GM08714 (cell line): ENCODE measurements at regions not wholly inside any gene's neighbourhood (a gene's known extent, or its start where the extent isn't known, plus 50 kb on each side); places are given as distances from the start of the nearest gene placed in this dataset.
"Not testable (repeated sequence)": the region's sequence is repeated elsewhere in the genome, so short reads cannot be mapped to it uniquely, and the experiment has no call there.

ENCODE experiments used
- H3K4me3 ChIP-seq: fragments of 200-500 bp; sonication (Bioruptor generic); 2 replicates; pipeline ENCODE4 v1.5.1; 2014; ENCODE audit warnings: mild to moderate bottlenecking, low read length, inconsistent platforms
- ZNF274 ChIP-seq: IDR thresholded peaks from 2 replicates; pipeline ENCODE4 v1.6.1; 2012; ENCODE audit warnings: mild to moderate bottlenecking, low read depth, low read length

DNA sequence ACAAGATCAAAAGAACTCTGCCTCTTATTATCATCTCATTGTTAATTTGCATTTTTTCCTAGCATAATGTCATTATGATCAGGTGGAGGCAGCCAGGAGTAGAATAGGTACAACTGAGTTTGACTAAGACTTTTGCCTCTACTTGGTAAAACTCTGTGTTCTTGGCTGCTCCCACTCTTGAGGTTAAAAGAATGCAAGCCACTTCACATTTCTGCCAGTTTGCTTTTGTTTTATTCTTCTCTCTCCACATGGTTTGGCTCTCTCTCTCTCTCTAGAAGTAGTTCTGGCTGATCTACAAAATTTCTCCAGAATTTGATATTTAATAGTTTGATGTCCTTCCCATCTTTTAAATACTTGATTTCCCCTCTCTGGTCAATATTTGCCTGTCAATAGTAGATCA is 170.7 kb upstream of the E2F7 start:
- no peak for TF ChIP-seq ZNF274

DNA sequence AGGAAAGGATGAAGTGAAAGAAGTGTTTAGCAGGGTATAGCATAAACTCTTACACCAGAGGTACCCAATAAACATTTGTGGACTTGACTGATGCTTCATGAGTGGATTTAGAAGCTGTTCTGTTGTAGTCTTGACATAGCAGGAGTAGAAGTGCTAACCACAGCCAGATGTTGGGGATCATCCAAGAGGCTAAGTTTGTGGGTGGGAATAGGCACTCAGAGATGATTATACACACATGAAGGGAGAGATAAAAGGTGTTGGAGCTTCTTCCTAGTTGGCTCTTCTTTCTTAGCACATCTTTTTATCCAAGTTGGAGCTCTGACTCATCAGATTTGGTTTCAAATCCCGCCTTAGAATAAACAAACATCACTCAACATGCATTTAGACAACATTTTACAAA is 166.7 kb upstream of the E2F7 start:
- H3K4me3 ChIP-seq, result no peak overlapping the region
- TF ChIP-seq ZNF274, result no peak

More for the DNA sequence above, 170.7 kb upstream of the E2F7 start:
- H3K4me3 ChIP-seq, result no peak overlapping the region

DNA sequence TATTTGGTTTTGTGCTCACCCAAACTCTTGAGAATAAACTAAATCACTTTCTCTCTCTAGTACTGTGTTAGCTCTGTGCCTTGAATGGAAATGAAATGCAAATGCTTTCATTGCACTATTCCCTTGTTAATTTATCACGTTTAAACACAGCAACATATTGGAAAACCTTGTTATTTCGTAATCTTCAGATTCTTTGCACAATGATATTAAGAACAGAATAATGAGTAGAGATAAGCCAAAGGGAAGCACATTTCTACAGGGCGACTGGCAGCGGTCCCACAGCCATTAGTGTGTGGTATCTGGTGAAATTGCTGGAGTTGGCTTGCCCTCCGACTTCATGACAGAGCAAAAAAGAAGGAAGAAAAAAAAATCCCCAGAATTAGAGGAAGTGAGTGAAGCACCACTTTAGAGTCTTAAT is 166.1 kb upstream of the E2F7 start:
- TF ChIP-seq ZNF274, result no peak
- H3K4me3 ChIP-seq, result no peak overlapping the region

DNA sequence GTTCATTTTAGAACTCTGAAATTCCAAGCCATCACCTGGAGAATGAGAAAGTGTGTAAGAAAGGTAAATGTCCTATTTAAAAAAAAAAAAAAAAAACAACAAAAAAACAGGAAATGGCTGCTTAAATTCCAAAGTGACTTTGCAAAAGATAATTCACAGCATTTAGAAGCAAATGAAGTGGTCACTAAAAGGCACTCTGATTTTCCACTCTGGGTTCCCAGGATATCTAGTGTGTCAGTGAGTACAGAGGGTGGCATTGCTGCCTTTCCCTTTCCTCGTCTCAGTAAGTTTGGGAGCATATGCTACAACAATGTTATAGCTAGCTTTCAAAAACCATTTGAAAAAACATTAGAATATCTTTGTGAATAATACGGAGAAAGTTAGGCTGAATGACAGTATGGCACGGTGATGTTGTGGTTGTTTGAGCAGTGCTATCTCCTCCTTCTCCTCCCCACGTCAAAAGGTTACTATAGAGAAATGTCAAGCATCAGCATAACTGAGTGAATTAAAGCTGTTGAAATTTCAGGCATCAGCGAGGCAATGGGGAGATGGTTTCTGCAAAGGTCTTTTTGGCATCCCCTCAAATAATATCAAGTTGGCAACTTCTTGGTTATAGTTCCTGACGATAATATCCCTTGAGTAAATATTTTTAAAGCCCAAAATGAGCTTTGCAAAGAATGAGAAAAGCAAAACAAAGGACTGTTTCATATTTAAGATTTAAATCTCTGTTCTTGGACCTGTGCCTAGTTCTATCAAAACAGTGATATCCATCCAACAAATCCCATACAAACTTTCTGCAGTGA is 164.5 kb upstream of the E2F7 start:
- TF ChIP-seq ZNF274, result no peak
- H3K4me3 ChIP-seq, result no peak overlapping the region

DNA sequence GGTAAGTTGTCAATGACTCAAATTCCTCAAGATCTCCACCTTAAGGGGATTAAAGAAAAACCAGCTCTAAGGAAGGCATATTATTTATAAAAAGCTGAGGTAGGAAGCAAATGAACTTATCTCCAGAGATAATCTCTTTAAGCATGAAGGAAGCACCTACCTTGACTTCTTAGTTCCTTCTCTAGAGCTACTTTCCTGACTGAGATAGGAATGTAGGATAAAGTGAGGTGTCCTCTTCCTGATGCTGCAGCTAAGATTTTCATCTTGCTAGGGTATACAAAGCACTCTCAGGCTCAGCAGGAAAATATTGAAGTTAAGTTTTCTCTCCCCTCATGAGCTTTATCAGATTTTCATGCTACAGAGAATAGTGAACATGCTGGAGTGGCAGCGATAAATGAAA is 163.0 kb upstream of the E2F7 start:
- no peak overlapping the region for H3K4me3 ChIP-seq
- no peak for TF ChIP-seq ZNF274

DNA sequence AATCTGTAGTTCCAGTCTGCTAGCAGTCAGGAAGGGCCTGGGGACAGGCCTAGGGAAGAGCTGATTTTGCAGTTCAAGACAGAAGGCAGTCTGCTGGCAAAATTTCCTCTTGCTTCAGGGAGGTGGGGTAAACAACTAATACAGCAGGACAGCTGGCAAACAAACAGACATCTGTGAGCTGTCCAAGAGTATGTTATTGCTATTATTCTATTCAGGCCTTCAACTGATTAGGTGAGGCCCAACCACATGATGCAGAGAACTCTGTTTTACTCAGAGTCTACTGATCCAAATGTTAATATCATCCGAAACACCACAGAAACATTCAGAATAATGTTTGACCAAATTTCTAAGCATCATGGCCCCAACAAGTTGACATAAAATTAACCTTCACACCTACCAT is 161.0 kb upstream of the E2F7 start:
- no peak for TF ChIP-seq ZNF274

DNA sequence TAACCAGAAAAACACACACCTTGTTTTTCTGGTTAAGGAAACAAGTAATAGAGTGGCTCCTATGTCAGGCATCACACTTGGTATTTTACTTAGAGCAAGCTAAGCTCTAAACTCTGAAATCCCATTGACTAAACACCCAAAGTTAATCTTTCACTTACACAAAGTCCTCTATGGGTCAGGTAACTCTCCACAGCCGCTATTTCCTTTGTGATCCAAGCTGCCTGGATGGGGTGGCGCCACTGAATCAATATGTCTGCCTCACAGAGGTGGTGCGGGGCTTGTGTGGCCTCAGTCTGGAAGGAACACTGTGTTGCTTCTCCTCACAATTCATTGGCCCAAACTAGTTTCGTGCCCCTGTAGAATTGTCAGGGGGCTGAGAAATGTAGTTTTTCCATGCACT is 160.0 kb upstream of the E2F7 start:
- TF ChIP-seq ZNF274, result no peak
- no peak overlapping the region for H3K4me3 ChIP-seq

More for the DNA sequence above, 161.0 kb upstream of the E2F7 start:
- H3K4me3 ChIP-seq, result no peak overlapping the region

DNA sequence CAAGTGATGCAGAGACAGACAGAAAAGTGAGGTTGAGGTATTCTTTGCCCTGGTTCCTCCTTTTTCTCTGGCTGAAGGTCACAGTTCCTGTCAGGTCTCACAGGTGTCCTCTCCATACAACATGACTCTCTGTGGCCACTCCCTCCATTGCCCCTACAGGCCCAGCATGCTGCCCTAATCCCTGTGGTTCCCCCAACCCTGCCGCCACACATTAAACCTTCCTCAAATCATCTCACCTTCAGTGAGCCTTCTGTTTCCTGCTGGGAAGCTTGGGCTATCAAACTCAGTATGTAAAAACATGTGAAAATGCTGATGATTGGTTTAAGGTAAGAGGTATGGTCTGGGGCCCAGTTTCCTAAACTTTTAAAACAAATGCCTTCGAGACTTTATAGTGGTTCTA is 159.0 kb upstream of the E2F7 start:
- H3K4me3 ChIP-seq, result no peak overlapping the region
- no peak for TF ChIP-seq ZNF274

DNA sequence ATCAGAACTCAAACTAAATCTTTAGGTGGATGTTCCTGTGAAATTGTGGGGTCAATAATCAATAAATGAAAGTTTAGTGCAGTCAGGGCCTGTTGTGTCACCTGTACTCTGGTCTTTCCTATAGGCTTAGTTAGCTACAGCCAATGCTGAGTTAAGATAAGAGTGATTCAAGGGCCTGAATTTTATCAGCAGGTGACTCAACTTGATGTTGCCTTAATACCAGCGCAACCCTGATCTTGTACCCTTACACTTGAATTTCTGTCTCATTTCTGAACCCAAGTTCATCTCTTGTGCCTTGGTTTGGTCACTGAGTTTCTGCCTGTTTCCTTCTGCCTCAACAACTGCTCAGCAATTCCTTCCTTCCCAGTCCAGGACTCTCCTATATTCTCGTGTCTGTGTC is 157.0 kb upstream of the E2F7 start:
- H3K4me3 ChIP-seq, result no peak overlapping the region
- TF ChIP-seq ZNF274, result no peak

DNA sequence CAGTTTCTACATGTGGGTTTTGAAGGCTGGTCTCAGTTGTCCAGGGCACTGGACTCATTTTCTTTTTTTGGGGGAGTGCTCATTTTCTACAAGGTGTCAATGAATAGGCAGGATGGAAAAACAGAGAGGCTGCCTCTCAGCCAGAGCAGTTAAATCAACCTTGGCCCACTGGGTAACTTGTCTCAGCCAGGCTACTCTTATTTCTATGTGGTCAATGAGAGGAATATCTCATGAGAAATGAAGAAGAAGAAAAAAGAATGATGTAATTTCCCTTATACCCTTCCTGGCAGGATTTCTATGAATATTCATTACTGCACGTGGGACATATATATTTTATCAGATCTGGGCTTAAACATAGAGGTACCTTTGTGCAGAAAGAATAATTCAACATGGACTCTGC is 155.2 kb upstream of the E2F7 start:
- no peak overlapping the region for H3K4me3 ChIP-seq
- no peak for TF ChIP-seq ZNF274

DNA sequence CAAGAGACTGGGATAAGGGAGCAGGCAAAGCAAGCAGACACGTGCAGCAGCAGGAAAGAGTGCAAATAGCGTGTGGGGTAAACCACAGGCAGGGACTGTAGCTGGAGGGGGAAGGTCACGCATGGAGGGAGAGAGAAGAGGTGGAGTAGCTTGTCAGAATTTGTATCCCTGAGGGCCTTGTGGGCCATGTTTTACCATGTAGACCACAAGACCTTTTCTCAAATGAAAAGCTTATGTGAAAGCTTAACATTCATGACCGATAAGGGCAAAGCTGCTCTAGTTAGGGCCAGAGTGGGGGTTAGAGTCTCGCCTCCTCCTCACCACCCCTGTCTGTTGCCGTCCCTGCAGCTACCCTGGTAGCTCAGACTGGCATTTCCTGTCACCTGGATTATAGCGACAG is 152.9 kb upstream of the E2F7 start:
- no peak for TF ChIP-seq ZNF274
- no peak overlapping the region for H3K4me3 ChIP-seq

DNA sequence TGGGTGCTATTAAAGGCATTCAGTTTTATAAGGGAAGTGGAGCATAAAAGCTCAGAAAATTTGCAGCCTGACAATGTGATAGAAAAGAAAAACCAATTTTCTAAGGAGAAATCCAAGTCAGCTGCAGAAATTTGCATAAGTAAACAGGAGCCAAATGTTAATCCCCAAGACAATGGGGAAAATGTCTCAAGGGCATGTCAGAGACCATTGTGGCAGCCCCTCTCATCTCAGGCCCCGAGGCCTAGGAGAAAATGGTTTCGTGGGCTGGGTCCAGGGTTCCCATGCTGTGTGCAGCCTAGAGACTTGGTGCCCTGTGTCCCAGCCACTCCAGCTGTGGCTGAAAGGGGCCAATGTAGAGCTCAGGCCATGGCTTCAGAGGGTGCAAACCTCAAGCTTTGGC is 150.8 kb upstream of the E2F7 start:
- H3K4me3 ChIP-seq, result not testable (repeated sequence)

DNA sequence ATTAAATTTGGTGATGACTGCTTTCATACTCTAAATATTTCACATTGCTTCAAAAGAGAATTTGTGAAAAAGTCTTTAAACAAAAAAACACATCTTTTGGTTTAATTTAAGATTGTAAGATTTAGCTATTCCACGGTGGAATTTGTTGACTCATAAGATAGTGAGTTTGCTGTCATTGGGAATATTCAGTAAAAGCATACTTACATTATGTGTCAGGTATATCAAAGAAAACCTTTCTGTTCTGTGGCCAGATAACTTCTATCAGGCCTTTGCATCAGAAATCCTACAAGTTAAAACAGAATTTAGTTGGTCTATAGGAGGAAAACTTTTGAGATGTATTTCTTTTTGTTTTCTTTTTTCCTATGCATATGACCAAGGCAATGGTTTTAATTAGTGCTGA is 148.8 kb upstream of the E2F7 start:
- TF ChIP-seq ZNF274, result no peak

DNA sequence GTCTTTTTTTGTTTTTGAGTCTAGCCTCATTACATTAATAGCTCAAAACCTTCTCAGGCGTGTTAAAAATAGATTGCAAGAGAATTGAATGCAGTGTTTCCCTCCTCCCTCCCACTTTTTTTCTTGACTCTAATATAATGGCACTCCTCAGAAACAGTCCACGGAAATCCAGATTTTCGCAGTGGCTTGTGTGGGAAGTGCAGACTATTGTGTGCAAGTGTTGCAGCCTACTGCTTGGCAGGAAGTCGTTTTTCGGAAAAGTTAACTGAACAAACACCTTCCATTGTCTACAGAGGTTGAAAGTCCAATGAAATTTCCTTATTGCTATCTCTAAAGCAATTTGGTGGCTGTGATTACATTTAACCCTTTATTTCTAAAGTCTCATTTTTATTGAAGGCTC is 147.9 kb upstream of the E2F7 start:
- no peak for TF ChIP-seq ZNF274
- H3K4me3 ChIP-seq, result no peak overlapping the region

More for the DNA sequence above, 148.8 kb upstream of the E2F7 start:
- H3K4me3 ChIP-seq, result no peak overlapping the region

DNA sequence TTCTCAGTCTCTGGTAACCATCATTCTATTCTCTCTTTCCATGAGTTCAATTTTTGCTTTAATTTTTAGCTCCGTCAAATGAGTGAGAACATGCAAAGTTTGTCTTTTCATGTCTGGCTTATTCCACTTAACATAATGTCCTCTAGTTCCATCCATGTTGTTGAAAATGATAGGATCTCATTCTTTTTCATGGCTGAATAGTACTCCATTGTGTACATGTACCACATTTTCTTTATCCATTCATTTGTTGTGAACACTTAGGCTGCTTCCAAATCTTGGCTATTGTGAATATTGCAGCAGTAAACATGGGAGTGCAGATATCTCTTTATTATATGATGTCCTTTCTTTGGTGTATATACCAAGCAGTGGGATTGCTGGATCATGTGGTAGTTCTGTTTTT is 145.4 kb upstream of the E2F7 start:
- TF ChIP-seq ZNF274, result no peak
- H3K4me3 ChIP-seq, result no peak overlapping the region

DNA sequence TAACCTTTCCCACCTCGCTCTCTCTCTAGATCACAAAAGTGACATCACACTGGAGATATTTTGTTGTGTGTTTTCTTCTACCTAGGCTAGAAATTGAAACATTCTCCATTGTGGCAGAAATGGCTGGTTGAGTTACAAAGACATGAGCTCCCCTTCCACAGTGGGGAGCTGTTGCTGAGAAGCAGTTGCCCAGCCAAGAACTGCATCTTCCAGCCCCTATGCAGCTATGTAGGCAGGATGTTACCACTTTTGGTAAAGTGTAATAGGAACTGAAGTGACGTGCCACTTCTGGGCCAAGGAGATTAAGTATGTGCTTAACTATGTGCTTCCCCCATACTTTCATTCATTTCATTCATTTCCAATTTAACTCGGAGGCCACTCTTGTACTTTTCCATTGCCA is 138.7 kb upstream of the E2F7 start:
- TF ChIP-seq ZNF274, result no peak
- no peak overlapping the region for H3K4me3 ChIP-seq
